GM12864 (cell line): ENCODE measurements at regions not wholly inside any gene's neighbourhood (a gene's known extent, or its start where the extent isn't known, plus 50 kb on each side); places are given as distances from the start of the nearest gene placed in this dataset.

Source experiments
- DNase-seq: peaks from one replicate; pipeline ENCODE4 v3.0.0-alpha.2; 2011; ENCODE audit warnings: low read depth
- H3K4me3 ChIP-seq: 2 replicates; pipeline ENCODE4 v1.5.1; 2011; ENCODE audit warnings: mild to moderate bottlenecking, low read depth, low read length, control low read depth
- CTCF ChIP-seq: IDR thresholded peaks from 2 replicates; pipeline ENCODE4 v1.5.1; 2011; ENCODE audit warnings: low read depth, mild to moderate bottlenecking, moderate library complexity, low read length, control low read depth, inconsistent platforms; ENCODE audit errors: missing control alignments

GRCh38 chr5:40317023-40317422 lies 362.7 kb upstream of the PTGER4 start:
- no peak for TF ChIP-seq CTCF
- no peak overlapping the region for H3K4me3 ChIP-seq
- DNase-seq = no peak

- TF ChIP-seq CTCF = no peak
- no peak overlapping the region for H3K4me3 ChIP-seq
- no peak for DNase-seq
These were observed 364.6 kb upstream of the PTGER4 start for GRCh38 chr5:40315126-40315525.

GRCh38 chr5:40314275-40314674 lies 365.4 kb upstream of the PTGER4 start:
- no peak overlapping the region for H3K4me3 ChIP-seq
- TF ChIP-seq CTCF = no peak
- DNase-seq = no peak

GRCh38 chr5:40312205-40312604 lies 367.5 kb upstream of the PTGER4 start:
- TF ChIP-seq CTCF = no peak
- DNase-seq = no peak
- no peak overlapping the region for H3K4me3 ChIP-seq

- H3K4me3 ChIP-seq = no peak overlapping the region
- no peak for TF ChIP-seq CTCF
These were observed 369.9 kb upstream of the PTGER4 start for GRCh38 chr5:40309851-40310250.

GRCh38 chr5:40308867-40309266 lies 370.8 kb upstream of the PTGER4 start:
- no peak for TF ChIP-seq CTCF
- no peak for DNase-seq
- H3K4me3 ChIP-seq = no peak overlapping the region

More at GRCh38 chr5:40309851-40310250, 369.9 kb upstream of the PTGER4 start:
- no peak for DNase-seq

GRCh38 chr5:40307920-40308319 lies 371.8 kb upstream of the PTGER4 start:
- no peak for DNase-seq
- H3K4me3 ChIP-seq = no peak overlapping the region
- no peak for TF ChIP-seq CTCF
